ENCODE measurements at regions not wholly inside any gene's neighbourhood (a gene's known extent, or its start where the extent isn't known, plus 50 kb on each side); places are given as distances from the start of the nearest gene placed in this dataset.
A peak's percentile ranks its signal among the peaks of the same experiment; 100 is the strongest.

DNA sequence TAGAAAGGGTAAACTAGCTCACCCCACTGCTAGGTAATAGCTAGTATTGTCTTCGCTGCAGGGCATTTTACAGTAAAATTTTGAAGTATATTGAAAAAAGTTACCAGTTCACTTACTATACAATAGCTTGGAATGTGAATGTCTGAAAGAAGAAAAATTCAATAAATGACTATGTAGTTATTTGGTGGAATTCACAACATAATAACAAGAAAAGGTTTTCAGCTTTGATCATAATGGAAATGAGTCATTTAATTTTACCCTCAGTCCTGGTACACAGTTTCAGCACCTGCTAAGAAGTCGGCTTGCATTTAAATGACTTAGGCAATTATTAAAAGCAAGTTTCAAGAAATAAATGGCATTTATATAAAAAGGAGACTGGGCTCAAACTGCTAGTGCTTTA, 90.4 kb downstream of the NUP35 start:
- no peak for DNase-seq

DNA sequence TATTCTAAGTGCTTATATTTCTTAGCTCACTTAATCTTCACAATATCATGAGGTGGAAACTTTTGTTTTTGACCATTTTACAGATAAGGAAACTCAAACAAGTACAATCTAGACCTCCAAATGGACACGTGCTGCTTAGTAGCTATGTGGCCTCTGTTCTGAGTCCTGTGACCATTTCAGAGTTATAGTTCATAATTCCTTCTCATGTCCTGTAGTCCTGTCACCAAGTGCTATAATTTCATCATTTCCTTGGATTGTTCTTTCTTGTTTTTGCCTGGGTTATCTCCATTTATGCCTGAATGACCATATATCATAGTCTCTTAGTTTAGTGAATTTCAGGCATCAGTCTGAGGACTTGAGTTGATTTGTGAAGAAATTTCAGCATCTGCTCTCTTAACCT, 91.7 kb downstream of the NUP35 start:
- DNase-seq, result no peak

DNA sequence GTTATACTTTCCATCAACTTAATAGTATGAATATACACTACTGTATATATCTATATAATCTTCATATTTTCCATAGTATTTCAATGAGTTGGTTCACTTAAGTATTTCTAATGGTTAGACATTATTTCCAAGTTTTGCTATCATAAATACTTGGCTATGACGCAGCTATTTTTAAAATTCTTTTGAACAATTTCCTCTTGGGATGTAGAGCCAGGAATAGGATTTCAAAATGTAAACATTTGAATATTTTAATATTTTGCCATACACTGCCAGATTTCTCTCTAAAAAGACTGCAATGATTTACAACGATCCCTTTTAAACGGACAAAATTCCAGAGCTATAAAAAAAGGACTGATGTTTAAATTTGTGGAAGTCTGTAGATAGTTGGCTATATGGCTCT, 95.6 kb downstream of the NUP35 start:
- no peak for DNase-seq

DNA sequence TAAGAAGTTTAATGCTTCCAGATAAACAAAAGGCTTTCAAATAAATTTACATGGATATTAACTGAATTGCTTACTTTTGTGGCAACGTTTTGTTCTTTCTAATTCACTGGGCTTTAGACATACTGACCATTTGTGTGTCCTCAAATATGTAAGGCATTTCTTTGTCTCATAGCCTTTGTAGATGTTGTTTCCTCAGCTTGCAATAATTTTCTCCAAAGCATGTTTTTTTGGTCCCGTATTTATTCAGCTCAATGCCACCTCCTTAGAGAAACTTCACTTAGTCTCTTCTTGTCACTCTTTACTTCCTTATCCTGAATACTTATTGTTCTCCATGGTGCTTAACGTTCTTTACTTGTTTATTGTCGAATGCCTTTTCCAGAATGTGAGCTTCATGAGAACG, 98.5 kb downstream of the NUP35 start:
- no peak for DNase-seq

DNA sequence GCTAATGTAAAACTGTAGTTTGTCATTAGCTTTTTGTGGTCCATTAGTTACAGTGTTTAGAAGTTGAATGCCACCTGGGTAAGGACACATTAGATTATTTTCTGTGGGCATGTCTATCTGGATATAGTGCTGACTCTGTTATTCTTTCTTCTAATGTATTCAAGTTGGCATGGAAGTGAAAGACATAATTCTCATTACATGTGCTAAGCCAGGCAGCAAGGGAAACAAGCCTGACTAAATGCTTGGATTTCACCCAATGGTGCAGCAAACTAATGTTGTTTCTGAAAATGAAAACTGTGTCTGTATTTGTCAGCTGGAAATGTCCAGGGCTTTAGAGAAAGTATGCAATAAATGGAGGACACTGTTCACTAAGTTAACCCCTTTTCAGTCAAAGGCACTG, 100.7 kb downstream of the NUP35 start:
- DNase-seq, result no peak

DNA sequence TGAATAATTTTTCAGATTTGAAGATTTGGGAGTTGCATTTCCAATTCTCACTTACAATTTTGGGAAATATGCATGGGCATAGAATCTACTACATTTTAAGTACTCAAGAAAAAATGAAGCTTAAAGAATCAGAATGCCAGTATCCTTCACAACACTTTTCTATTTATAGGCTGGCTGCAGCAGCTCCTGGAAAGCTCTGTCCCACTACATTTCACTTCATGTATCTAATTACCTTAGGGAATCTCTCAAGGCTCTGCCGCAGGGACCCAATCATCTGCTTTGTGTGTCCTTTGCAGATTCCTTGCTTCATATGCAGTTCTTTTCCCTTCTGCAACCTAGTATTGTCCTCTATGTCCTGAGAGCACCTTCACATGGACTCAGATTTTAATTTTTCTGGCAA, 102.9 kb downstream of the NUP35 start:
- no peak for DNase-seq

DNA sequence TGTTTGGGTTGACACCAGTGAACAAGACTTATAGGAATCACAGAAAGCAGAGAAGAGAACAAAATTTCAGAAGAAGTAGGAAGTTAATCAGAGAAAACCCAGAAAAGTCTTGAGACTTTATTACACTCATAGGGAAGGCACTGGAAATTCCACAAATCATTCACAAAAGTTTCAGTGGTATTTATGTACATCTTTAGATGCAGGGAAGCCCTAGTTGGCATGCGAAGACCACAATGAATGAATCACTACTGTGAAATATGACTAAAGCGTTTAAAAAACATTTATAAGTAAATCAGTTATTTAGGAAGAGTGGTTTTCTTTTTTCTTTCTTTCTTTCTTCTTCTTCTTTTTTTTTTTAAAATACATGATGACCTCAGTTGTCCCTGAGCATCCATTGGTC, 105.1 kb downstream of the NUP35 start:
- no peak for DNase-seq

DNA sequence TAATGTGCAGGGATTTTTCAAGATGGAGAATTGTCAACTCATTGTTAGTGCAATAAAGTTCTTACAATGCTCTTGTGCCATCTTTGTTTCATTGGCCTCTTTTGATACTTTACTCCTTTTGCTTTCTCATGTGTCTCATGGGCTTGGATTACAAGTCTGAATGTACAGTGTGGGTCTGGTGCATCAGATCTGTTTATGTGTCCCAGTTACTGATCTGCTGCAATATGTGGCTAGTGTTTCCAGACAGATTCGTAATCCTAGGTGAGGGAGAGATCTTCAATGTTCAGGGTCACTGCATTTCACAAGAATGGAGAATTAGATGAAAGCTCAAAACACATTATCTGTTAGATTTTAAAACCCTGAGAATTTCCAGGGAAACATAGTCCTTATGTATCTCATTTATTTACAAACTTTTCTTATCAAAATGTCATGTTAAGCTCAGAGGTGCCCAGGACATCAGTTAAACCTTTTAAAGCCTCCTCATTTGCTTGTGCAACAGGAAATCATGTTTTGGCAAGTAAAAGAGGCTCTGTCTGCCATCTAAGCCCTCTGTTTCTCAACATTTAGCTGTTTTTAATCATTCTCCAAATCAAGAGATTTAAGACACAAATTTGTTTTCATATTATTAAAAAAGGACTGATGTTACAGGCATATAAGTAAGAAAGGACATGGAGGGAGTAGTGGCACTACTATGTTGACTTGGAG, 108.1 kb downstream of the NUP35 start:
- DNase-seq, result no peak

DNA sequence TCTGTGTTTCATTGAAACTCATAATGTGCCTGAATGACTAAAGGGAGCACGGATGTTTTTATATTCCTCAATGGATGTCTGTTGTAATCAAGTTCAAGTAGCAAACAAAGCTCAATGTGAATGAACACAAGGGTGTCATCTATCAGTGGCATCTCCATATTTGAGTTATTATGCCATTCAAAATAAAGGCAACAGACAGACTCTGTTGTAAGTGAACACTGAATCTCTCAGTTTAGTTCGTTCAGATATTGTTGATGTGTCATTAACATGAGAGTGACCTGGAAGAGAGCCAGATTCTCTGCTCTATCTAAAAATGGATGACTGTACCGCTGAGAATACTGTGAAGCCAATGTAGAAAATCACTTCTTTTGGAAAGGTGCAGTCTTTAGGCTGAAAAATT, 118.7 kb downstream of the NUP35 start:
- DNase-seq, result peak; percentile 81

DNA sequence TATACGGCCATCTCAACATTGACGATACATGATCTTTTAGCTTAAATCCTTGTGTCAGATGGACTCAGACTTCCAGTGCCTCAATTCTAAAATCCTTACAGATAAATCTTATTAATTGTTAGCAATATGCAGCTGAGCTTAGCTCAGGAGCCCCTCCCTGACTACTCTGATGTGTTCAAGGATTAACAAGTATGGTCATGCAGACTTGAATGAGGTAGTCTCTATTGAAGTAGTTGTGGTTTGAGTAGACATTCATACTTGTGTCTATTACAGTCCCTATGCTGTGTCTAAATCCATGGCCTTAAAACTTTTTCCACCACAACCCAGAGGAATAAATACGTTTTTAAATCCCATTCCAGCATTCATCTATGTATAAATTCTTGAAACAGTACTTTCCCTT, 119.5 kb downstream of the NUP35 start:
- no peak for DNase-seq

DNA sequence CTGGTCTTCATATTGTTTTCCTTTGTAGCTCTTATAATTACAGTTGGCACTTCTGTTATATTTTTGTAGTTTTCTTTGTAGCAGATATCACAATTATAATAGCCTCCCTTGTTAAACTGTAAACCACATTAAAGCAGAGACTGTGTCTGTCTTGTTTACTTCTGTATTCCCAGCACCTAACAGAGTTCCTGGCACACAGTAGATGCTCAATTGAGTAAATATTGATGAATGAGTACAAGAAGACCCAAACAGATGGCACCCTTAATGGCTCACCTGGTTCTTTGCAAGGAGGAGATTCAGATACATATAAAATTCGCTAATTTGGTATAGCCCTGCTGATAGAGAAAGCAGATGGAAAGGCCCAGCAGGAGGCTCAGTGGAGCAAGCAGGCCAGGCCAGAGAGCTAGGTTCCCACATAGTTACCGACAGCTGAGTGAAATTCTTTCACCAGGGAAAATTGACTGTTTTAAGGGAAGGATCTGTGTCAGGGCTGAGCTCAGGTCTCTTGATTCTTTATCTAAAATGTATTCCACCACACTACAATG, 120.1 kb downstream of the NUP35 start:
- DNase-seq, result no peak

DNA sequence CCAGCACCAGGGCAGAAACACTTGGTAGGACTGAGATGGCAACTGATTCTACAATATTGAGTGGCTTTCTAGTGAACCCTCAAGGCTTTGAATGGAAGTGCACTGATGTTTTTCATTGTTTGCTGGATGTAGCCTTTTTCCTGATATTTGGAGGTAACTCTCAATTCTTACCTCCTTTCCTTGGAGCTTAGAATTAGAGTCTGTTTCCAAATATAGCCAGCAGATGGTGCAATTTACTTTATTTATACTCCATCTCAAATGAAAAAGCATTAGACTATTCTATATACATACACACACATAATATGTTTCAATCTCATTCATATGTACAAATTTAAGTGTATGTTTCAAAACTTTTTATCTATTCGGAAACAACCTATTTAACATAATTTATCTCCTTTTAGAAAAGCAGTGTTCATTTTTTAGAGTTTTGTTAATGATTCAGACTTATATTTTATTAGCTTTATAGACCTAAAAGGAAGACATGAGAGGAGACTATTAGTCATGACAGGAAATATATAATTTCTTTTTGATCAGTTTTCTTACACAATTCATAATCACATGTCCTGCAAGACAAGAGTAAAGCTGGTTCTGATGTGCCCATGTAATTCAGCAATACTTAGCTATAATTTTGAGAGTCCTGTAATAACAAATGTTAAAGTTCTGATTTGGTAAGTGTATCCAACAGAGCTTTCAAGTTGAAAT, 124.8 kb downstream of the NUP35 start:
- no peak for DNase-seq

DNA sequence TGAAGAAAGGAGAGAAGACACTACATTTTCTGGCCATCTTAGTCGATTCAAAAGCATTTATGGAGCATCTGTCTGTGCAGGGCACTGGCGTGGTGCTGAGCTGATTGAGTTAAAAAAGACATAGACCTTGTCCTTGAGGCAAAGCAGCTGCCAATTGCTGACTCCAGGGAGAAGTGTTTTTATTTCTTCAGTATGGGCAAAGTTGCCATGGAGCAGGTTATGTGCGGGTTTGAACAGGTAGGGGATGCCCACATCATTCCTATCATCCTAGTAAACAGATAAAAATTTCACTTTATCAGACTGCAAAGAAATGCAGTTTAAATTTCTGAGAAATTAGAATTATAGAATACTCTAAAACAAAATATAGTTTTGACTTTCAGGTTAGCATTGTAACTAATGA, 125.8 kb downstream of the NUP35 start:
- DNase-seq, result no peak

DNA sequence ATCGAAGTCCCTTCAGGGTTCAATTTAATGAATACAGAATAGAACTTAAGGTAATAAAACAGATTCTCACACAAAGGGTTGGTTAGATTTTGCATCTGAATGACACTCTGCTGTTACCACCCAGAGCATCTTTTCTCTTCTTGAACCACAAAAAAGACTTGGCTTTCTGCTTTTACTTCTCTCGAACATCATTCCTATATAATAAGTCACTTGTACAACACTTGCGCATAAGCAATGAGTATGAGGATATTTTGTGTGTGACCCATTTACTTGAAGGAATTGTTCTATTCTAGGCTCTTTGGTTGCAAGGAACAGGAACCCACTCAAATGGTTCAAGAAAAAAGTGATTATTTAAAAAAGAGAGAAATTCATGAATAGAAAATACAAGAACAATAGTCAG, 126.2 kb downstream of the NUP35 start:
- no peak for DNase-seq

DNA sequence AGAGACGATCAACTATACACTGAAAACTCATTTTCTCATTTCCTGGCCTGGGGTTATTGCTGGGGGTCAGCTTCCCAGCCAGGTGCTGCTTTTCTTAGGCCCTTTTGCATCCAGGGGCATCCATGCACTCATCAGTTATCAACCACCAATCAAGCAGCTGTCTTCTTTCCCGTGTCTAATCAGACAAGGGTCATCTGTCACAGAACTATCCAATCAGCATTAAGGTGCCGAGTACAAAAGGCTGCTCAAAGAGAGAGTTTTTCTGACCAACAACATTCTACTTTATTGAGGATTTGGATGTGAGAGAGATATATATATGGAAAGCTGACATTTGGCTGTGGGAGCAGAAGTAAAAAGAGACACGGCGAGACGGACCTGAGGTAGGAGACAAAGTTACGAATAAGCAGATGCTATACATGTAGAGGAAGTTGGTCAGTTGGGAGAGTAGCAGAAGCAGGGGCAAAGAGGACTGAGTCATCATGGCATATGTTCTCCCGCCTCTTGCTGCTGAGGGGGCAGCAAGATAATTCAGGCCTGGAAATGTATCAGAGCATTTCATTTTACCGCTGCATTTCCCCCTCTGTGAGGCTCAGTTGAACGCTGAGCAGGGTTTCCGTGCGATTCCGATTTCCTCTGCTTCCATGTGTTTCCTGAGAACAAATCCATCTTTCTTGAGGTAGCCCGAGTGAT, 129.3 kb downstream of the NUP35 start:
- DNase-seq, result no peak

DNA sequence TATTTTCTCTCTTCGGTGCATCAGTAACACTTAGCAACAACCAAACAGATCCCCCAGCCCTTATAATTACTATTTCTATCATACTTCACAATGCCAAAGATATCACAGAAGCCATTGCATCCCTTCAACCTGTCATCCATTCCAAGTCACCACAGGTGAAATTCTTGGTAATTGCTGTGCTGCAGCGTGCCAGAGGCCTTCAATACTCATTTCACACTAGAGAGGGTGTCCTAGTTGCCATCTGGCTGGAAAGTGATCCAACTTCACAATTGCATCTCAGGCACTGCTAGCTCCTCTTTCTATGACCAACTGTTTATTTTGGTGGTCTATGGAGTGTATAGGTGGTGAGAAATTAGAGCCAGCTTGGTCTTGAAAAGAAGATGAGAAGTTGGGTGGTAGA, 131.2 kb downstream of the NUP35 start:
- DNase-seq, result no peak

DNA sequence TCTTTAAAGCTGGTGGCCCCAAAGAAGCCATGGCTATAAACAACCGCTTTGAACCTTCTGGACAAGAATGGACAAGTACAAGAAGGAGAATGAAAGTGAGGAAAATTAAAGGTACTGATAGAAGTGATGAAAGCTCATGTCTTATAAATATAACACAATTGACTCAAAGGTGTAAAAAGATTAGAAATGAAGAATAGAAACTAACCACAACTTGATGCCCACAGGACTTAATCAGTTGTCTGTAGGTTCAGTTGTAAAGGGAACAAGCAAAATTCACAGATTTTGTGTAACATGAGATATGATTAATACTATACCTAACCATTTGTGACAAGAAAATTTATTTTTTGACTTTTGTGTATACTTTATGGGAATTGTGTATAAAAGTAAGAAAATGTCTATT, 135.7 kb downstream of the NUP35 start:
- DNase-seq, result no peak

DNA sequence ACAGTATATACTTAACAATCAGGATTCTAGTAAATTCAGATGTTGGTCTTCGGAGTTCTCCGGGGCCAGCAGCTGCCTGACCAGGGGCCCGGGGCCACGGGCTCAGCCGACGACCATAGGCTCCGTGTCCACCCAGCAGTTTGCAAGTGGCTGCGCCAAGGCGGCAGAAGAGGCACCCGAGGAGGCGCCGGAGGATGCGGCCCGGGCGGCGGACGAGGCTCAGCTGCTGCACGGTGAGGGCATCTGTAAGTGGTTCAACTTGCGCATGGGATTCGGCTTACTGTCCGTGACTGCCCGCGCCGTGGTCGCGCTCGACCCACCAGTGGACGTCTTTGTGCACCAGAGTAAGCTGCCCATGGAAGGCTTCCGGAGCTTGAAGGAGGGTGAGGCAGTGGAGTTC, 136.3 kb downstream of the NUP35 start:
- no peak for DNase-seq

DNA sequence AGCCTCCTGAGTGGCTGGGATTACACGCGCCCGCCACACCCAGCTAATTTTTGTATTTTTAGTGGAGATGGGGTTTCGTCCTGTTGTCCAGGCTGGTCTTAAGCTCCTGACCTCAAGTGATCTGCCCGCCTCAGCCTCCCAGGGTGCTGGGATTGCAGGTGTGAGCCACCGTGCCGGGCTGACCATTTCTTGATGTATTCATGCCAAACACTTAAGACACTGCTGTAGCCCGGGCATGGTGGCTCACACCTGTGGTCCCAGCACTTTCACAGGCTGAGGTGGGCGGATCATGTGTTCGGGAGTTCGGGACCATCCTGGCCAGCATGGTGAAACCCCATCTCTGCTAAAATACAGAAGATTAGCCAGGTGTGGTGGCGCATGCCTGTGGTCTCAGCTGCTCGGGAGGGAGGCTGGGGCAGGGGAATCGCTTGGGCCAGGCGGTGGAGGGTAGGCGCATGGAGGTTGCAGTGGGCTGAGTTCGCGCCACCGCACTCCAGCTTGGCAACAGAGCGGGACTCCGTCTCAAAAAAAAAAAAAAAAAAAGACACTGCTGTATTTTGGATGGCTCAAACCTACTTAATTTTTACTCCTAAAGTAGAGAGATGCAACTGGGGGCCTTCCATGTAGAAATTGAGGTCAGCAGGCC, 140.8 kb downstream of the NUP35 start:
- DNase-seq, result no peak

DNA sequence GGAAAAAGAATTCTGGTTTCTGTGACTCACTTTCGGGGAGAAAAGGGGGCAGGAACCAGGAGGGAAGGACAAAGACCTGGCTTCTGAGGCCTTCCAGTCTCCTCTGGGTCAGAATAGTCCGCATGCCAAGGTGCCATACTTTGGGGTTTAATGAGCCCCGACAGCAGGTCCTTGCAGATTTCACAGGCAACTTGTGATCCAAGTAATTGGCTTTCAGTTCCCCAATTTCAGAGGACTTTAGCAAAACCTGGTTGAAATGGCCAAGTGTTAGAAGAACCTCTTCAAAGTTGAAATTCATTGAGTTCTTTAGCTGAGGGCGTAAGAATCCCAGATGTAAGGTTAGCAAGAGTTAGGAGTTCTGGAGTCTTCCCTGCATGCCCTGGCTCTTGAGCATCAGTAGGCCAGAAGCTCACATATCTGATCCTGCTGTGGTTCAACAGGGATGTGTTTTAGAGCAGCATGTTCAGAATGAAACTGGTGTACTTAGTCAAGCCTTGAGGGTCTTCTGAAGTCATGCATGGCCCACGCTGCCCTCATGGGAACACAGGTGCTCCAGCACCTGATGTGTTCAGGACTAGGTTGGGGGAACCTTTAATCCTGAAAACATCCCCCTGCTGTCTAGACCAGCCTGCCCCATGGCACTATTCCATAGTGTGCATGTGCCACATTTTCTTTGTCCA, 143.0 kb downstream of the NUP35 start:
- no peak for DNase-seq

DNA sequence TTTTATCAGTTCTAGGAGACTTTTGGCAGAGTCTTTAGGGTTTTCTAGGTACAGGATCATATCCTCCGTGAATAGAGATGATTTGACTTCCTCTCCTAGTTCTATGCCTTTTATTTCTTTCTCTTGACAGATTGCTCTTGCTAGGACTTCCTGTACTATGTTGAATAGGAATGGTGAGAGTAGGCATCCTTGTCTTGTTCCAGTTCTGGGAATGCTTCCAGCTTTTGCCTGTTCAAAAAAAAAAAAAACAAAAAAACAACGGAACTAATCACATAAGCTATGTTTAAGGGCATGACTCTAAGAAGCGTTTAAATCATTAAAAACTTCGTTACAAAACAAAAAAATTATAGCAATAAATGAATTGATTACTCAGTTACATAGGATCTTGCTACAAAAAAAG, 145.7 kb downstream of the NUP35 start:
- DNase-seq, result peak; percentile 15

DNA sequence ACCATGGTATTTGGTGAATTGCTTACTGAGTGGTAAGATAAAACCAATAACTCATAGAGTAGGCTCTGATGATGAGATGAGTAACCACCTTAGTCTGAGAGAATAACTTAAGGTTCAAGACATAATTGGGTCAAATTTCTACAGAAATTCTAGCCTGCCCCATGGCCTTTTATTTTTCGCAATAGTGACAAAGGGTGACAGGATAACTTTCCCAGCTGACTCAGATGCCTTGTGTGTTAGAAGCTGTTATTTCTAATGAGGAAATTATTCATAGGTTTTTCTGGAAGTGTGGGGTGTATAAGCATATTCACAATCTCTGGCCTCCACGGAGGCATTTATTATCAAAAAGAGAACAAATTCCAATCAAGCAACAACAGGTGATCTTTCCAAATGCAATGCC, 159.0 kb downstream of the NUP35 start:
- no peak for DNase-seq

DNA sequence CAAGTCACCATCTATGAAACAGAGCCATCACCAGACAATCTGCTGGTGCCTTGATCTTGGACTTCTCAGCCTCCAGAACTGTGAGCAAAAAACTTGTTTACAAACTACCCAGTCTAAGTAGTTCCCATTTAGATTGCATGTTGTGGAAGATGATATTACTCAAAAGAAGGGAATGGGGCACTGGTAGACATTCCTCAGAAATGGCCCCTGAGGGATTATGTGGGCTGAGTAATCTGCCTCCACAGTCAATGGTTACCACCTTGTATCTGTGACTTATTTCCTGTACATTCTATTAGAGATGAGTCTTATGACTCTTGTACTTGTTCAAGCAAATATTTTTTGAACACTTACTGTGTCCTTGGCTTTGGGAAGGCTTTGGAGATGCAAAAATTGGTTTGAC, 160.4 kb downstream of the NUP35 start:
- no peak for DNase-seq
